Keratinocyte (primary cell): ENCODE measurements at regions not wholly inside any gene's neighbourhood (a gene's known extent, or its start where the extent isn't known, plus 50 kb on each side); places are given as distances from the start of the nearest gene placed in this dataset.

Experiments used
- CTCF ChIP-seq, 3 experiments: IDR thresholded peaks in 1 of 3; conservative IDR thresholded peaks in 1 of 3; optimal IDR thresholded peaks in 1 of 3; 2 replicates in 2 of 3; 3 replicates in 1 of 3; pipeline versions ENCODE3 to v1.5.1; 2011; ENCODE audit warnings: low read length in 3 of 3, mild to moderate bottlenecking in 3 of 3, moderate library complexity in 2 of 3, control low read depth in 1 of 3, inconsistent platforms in 1 of 3; ENCODE audit not compliant: insufficient read depth in 2 of 3; ENCODE audit errors: extremely low read depth in 1 of 3
- EZH2 ChIP-seq: IDR thresholded peaks from one replicate; pipeline ENCODE4 v1.6.1; 2012; ENCODE audit warnings: inconsistent platforms, mild to moderate bottlenecking, low read length, moderate library complexity

GRCh38 chr4:3709061-3709845 is 56.9 kb upstream of the ADRA2C start:
- TF ChIP-seq CTCF (optimal IDR thresholded peaks at IDR 0.05 in 1 of 3, IDR thresholded peaks at IDR 0.05 in 1 of 3, conservative IDR thresholded peaks at IDR 0.05 in 1 of 3; ENCODE audit: extremely low read depth in 1 of 3, insufficient read depth in 2 of 3, low read length in 3 of 3) = no peak
- no peak for TF ChIP-seq EZH2
